Endodermal cell (in vitro differentiated cells): ENCODE measurements at regions not wholly inside any gene's neighbourhood (a gene's known extent, or its start where the extent isn't known, plus 50 kb on each side); places are given as distances from the start of the nearest gene placed in this dataset.

Source experiments
- DNase-seq: peaks from one replicate; pipeline ENCODE4 v3.0.0-alpha.2; 2017
- H3K27ac ChIP-seq: 2 replicates; pipeline ENCODE4 v1.5.1; 2013; ENCODE audit warnings: mild to moderate bottlenecking, low read depth, low read length, moderate library complexity
- H3K27me3 ChIP-seq: 2 replicates; pipeline ENCODE4 v1.6.1; 2013; ENCODE audit warnings: mild to moderate bottlenecking, low read length, moderate library complexity; ENCODE audit not compliant: insufficient read depth, control insufficient read depth, poor library complexity, severe bottlenecking
- H3K36me3 ChIP-seq: 2 replicates; pipeline ENCODE4 v1.7.0; 2013; ENCODE audit warnings: mild to moderate bottlenecking, low read length, moderate library complexity; ENCODE audit not compliant: control insufficient read depth, insufficient read depth
- H3K4me1 ChIP-seq: one replicate; pipeline ENCODE4 v1.7.0; 2013; ENCODE audit warnings: low read length; ENCODE audit not compliant: control insufficient read depth, insufficient read depth
- H3K4me3 ChIP-seq: 2 replicates; pipeline ENCODE4 v1.5.1; 2013; ENCODE audit warnings: mild to moderate bottlenecking, low read length, moderate library complexity
- H3K9ac ChIP-seq: 2 replicates; pipeline ENCODE4 v1.6.1; 2013; ENCODE audit warnings: mild to moderate bottlenecking, low read length, moderate library complexity; ENCODE audit not compliant: poor library complexity, severe bottlenecking; ENCODE audit errors: extremely low read depth
- H3K9me3 ChIP-seq: 2 replicates; pipeline ENCODE4 v1.6.1; 2013; ENCODE audit warnings: mild to moderate bottlenecking, low read length, moderate library complexity; ENCODE audit not compliant: control insufficient read depth
- H3K27ac Mint-ChIP-seq: 2 replicates; pipeline ENCODE4 v1.8.0; 2020; ENCODE audit warnings: mixed read lengths
- H3K27me3 Mint-ChIP-seq: 2 replicates; pipeline ENCODE4 v1.8.0; 2021; ENCODE audit warnings: mild to moderate bottlenecking, mixed read lengths; ENCODE audit not compliant: insufficient read depth
- H3K36me3 Mint-ChIP-seq: 2 replicates; pipeline ENCODE4 v1.8.0; 2020; ENCODE audit warnings: low read depth, mixed read lengths
- H3K4me1 Mint-ChIP-seq: 2 replicates; pipeline ENCODE4 v1.8.0; 2020; ENCODE audit warnings: mixed read lengths
- H3K4me3 Mint-ChIP-seq: 2 replicates; pipeline ENCODE4 v1.8.0; 2020; ENCODE audit warnings: mild to moderate bottlenecking, moderate library complexity, mixed read lengths
- H3K9me3 Mint-ChIP-seq: 2 replicates; pipeline ENCODE4 v1.8.0; 2020; ENCODE audit warnings: mild to moderate bottlenecking, mixed read lengths
- CTCF ChIP-seq: fragments of 200-600 bp; sonication (generic); conservative IDR thresholded peaks from 2 replicates; pipeline ENCODE4 v1.5.0; 2021; ENCODE audit warnings: antibody characterized with exemption, mild to moderate bottlenecking
- WGBS, 2 experiments: methylation state at CpG; one replicate each; pipeline versions ENCODE4 v1.1.5 to v1.1.7; 2013; ENCODE audit warnings: missing lambda C conversion rate in 2 of 2, mixed read lengths in 1 of 2; ENCODE audit not compliant: insufficient coverage in 1 of 2, insufficient read length in 1 of 2; 5-methylcytosine and 5-hydroxymethylcytosine counted together

- no peaks in the 10 kb centered on the region for H3K9me3 Mint-ChIP-seq
- no peak overlapping the region for H3K4me3 ChIP-seq
- no peaks in the 10 kb centered on the region for H3K27me3 ChIP-seq
- H3K4me3 Mint-ChIP-seq = no peak overlapping the region
- H3K9ac ChIP-seq = no peak overlapping the region
- TF ChIP-seq CTCF = no peak
- no peaks in the 10 kb centered on the region for H3K4me1 ChIP-seq
- H3K27me3 Mint-ChIP-seq = no peaks in the 10 kb centered on the region
- H3K27ac Mint-ChIP-seq = no peak overlapping the region
- H3K9me3 ChIP-seq = peaks cover 4% of the 10 kb centered on the region
- H3K36me3 ChIP-seq = no peaks in the 10 kb centered on the region
- peaks cover 2% of the 10 kb centered on the region for H3K4me1 Mint-ChIP-seq
- no peak overlapping the region for H3K27ac ChIP-seq
- no peak for DNase-seq
- no peaks in the 10 kb centered on the region for H3K36me3 Mint-ChIP-seq
Observed at GRCh38 chr13:91058919-91059318, 288.6 kb upstream of the MIR17HG start.

- H3K4me3 ChIP-seq = no peak overlapping the region
- H3K9ac ChIP-seq = no peak overlapping the region
- Mint-ChIP-seq H3K27ac (no peak overlapping the region), H3K27me3 (no peaks in the 10 kb centered on the region), H3K9me3 (no peaks in the 10 kb centered on the region), H3K36me3 (no peaks in the 10 kb centered on the region), H3K4me1 (peaks cover 14% of the 10 kb centered on the region), H3K4me3 (no peak overlapping the region)
- 66 to 83% methylated on average over 2 to 4 of the region's 4 CpGs for WGBS, 2 experiments
- H3K4me1 ChIP-seq = peaks cover 9% of the 10 kb centered on the region
- no peak for TF ChIP-seq CTCF
- no peaks in the 10 kb centered on the region for H3K36me3 ChIP-seq
- no peak for DNase-seq
- no peaks in the 10 kb centered on the region for H3K27me3 ChIP-seq
- H3K27ac ChIP-seq = no peak overlapping the region
- H3K9me3 ChIP-seq = peaks cover 2% of the 10 kb centered on the region
Observed at GRCh38 chr13:91066745-91067144, 280.7 kb upstream of the MIR17HG start.

- no peak for DNase-seq
- H3K27ac ChIP-seq = no peak overlapping the region
- H3K9me3 ChIP-seq = peaks cover 13% of the 10 kb centered on the region
- Mint-ChIP-seq H3K4me1 (peaks cover 14% of the 10 kb centered on the region), H3K36me3 (no peaks in the 10 kb centered on the region), H3K27ac (no peak overlapping the region), H3K27me3 (no peaks in the 10 kb centered on the region), H3K4me3 (no peak overlapping the region), H3K9me3 (peaks cover 8% of the 10 kb centered on the region)
- peaks cover 9% of the 10 kb centered on the region for H3K4me1 ChIP-seq
- TF ChIP-seq CTCF = no peak
- H3K27me3 ChIP-seq = no peaks in the 10 kb centered on the region
- H3K4me3 ChIP-seq = peak overlapping the region; percentile 59
- 82% methylated on average over 2 of the region's 2 CpGs; no CpG with 5 or more reads in 1 of the 2 experiments for WGBS, 2 experiments
- no peak overlapping the region for H3K9ac ChIP-seq
- H3K36me3 ChIP-seq = no peaks in the 10 kb centered on the region
Observed at GRCh38 chr13:91072486-91072885, 275.0 kb upstream of the MIR17HG start.
